ENCODE measurements at regions not wholly inside any gene's neighbourhood (a gene's known extent, or its start where the extent isn't known, plus 50 kb on each side); places are given as distances from the start of the nearest gene placed in this dataset.

DNA sequence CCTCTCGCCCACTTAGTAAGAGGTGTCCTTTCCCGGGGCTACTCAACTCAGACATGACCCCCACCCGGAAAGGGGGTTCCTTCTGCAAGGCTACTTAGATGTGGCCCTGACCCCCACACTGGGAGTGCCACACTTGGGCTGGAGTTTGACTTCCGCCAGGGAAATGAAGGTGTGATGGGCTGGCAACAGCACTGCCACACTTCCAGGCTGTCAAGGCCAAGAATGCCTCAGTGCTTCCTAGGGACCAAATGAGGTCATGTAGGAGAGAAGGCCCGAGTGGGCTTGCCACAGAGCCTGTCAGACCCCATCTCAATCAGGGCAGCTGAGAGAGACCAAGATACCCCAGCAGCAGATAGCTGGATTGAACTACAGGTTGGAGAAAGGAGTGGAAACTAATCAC is 55.5 kb downstream of the DRD1 start:
- DNase-seq: no peak

DNA sequence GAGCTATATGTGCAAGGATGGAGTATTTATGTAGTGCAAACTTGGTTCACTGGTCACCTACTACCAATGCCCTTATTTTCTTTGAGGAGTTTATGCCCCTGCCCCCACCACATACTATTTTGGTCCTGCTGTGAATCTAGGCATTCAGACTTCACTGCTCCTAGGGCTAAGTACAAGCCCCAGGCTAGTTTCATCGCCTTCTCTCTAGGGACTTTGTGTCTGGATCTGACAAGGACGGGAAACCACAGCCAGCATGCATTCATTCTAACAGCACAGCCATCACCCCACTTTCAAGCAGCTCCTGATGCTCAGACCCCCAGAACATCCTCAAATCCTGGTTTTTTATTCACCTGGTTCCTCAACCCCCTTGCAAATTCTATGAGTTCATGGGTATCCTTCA is 56.8 kb downstream of the DRD1 start:
- no peak for DNase-seq

DNA sequence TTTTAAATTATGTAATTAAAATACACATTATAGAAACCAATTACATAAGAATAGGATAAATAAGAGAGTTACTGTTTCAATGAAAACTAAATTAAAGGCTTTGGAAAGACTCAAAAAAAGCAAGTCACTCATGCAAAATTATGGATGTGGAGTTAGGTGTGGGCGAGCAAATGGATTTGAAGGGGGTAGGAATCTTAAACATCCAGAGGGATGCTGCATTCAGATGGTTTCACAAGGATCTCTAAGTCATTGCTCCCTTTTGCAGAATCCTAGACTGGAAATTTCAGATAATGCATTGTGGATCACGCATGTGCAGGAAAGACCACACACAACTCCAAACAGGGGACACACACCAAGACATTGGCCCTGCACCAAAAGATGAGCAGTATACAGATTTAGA is 57.5 kb downstream of the DRD1 start:
- DNase-seq: no peak

DNA sequence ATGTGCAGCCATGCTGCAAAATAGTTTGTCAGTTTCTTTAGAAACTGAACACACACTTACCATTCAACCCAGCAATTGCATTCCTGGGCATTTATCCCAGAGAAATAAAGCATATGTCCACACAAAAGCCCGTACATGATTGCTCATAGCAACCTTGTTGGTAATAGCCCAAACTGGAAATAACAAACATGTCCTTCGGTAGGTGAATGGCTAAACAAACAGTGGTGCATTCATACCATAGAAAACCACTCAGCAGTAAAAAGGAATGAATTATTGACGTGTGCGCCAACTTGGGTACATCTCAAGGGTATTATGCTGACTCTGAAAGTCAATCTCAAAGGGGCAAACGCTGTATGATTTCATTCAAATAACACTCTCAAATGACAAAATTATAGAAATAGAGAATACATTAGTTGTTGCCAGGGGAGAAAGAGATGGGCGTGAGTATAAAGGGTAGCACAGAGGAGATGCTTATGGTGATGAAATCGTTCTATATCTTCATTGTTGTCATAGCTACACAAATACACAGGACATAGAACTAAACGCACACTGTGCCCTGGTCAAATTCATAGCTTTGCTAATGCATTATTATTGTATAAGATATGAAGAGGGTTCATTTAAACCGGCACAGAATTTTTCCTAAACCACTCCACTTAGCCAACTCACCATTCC is 58.2 kb downstream of the DRD1 start:
- no peak for DNase-seq

DNA sequence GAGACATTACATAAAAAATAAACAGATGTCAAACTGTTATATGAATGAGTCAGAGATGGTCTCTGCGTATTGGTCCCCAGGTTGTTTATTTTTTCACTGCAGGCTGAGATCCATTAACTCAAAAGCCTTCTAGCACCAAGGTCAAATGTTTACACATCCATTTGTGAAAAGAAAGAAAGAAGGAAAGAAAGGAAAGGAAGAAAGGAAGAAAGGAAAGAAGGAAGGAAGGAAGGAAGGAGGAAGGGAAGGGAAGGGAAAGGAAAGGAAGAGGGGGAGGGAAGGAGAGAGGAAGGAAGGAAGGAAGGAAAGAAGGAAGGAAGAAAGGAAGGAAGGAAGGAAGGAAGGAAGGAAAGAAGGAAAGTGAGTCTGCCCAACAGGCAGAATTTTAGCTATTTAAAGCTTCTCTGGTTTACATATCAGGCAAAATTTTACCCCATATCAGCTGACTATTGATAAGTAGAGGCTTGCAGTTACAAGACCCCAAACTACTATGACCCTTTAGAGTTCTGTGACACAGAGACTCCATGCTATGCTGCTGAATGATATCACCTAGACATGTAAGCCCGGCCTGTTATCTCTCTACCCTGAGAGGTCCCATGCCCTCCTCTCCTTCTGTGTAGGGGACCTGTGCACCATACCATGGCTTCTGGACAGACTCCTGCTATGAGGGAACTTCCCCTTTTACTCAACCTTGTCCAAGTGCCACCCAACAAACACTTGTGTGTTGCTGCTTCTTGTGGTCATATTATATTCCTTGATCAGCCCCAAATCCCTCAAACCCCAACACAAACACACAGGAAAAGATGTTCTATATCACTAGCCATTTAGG is 59.0 kb downstream of the DRD1 start:
- DNase-seq: no peak

DNA sequence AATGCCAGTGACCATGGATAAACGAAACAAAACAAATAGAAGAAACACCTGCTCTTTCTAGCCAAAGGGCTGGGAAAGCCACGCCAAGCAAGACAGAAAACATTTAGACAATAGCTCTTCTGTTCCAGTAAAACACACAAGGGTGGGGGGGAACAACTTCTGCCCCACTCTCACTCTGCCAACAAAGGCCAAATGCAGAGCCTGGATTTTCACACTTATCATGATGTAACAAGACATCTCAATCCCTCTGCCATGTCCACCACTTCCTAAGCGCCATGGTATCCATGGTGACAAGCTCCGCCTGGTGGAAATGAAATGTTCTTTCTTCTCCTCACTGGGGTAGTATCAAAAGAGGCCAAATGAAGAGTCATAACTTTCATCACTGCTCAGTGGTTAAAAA is 60.6 kb downstream of the DRD1 start:
- no peak for DNase-seq

DNA sequence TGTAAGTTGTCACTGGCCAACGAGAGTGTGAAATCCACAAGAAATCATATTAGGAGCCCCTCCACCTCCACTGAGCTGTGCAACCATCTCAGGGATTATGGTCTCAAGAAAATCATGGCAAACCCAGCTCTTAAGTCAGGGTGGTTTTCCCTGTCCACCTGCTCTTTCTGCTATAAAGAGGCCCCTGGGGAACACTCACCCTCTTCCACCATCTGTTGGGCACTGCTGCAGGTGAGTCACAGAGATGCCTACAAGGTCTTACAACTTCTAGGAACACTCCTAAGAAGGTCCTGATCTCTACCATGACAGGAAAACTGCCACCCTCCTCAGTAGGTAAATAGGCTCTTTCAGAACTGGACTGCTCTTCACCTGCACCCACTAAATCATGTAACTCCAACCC is 61.8 kb downstream of the DRD1 start:
- no peak for DNase-seq

DNA sequence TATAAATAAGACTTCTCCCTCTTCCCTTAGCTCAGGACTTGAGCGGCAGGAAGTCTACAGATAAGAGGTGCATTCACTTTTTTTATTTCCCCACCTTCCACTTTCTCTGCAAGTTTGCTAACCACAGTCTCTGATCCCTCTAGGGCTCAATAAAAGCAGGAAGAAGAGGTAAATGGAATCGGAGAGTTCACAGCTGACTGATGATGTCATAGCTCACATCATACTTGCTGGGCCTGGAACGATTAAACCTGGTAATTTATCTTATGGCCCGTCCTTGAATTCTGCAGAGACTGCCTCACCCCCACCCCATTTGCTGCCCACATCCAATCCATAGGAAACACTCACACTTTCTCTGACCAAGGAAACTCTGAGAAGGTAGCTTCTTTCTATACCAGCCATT is 62.9 kb downstream of the DRD1 start:
- no peak for DNase-seq

DNA sequence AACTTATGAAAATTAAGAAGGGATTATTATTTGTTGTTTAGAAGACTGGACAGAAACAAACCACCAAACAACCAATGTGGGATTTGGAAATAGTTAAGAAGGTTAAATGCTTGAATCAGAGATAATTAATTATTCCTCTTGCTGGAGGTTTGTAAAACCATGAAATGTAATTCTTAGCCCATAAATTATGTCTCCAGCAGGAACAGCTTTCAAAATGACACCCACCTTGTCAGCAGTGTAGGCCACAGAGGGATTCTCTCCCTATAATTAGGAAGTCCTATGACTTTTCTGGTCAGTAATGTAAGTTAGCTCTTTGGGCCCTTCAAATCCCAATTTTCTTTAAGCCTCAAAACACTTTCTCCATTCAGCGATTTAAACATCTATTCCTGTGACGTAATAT is 63.3 kb downstream of the DRD1 start:
- DNase-seq: no peak

DNA sequence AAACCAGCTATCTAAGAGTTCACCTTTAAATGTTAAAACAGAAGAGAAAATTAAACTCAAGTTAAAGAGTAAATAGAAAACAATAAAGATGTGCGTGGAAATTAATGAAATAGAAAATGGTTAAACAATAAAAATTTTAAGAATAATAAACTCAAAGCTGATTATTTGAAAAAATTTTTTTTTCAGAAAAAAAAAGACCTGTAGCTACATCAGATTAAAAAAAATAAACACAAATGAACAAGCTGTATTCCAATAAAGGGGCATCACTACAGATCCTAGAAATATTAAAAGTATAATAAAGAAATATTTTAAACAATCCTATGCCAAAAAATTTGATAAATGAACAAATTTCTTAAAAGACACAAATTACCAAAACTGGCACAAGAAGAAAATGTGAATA is 64.1 kb downstream of the DRD1 start:
- DNase-seq: no peak

DNA sequence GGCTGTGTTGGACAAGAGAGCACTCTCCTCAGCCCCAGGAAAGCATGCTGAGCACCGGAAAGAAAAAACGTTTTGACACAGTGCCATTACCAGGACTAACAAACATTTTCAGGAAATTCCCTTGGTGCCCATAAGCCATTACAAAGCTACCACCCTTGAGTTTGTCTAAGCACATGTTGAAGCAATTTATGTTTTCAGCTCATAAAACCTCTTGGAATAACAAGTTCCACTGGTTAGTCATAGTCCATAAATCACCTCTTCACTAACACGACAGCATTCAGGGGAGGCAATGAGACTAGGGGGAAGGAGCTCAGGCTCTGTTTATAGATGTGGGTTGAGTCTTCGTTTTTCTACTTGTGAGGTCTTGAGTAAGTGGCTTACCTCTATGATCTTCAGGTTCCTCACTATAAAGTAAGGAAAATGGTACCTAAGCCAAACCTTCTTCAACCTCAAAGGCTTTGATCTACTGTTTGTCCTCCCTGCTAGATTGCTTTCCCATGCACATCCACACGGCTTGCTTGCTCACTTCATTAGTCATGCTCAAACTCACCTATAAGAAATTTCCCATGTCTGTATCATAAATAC is 65.4 kb downstream of the DRD1 start:
- DNase-seq: no peak

DNA sequence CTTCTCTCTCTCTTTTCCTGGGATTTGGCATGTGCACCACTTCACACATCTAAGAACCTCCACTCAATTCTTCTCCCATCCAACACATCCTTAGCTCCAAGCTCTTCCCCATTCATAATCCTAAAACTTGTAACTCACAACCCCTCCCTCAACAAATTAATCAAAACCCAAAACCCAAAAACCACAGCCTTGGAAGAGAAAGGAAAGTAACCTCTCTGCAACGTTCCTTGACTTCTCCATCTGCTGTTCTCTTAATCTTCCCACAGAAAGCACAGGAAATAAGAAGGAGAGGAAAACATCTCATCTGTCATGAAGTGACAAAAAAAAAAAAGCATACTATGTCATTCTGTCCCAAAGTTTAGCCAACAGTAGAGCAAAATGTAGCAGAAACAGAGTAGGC is 66.2 kb downstream of the DRD1 start:
- DNase-seq: no peak

DNA sequence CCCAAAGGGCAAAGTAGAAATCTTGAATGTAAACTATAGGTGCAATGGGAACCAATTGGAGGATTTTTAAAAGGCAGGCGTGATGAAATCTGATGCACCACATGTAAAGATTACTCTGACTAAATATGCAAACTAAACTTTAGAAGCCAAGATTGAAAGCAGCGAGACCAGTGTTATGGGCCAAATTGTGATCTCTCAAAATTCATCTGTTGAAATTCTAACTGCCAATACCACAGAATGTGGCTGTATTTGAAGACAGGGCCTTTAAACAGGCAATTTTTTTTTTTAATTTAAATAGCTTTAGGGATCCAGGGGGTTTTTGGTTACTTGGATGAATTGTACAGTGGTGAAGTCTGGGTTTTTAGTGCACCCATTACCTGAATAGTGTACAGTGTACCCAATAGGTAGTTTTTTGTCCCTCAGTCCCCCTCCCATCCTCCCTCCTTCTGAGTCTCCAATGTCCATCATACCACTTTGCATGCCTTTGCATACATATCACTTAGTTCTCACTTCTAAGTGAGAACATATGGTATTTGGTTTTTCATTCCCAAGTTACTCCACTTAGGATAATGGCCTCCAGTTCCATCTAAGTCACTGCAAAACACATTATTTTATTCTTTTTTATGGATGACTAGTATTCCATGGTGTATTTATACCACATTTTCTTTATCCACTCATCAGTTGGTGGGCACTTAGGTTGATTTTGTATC is 69.7 kb downstream of the DRD1 start:
- DNase-seq: no peak

DNA sequence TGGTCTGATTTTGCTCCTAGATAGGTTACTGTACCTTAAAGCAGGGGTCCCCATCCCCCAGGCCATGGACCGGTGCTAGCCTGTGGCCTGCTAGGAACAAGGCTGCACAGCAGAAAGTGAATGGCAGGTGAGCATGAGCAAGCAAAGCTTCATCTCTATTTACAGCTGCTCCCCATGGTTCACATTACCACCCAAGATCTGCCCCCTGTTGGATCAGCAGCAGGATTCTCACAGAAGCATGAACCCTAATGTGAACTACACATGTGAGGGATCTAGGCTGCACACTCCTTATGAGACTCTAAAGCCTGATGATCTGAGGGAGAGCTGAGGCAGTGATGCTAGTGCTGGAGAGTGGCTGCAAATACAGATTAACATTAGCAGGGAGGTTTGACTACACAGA is 78.1 kb downstream of the DRD1 start:
- DNase-seq: no peak

DNA sequence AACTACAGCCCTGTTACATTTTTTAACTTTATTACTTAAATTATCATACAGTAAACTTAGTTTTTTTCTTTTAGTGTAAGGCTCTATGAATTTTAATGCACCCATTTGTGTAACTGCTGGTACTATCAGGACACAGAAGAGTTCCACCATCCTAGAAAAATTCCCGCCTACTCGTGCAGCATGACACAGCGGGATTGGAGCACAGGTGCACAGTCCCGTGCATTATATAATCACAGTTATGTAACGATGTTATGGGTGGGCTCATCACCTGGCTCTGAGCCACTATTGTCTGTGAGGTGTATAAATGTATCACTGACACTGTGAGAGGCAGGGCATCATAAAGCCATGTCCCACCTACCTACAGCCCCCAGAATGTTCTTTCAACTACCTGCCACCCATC is 80.7 kb downstream of the DRD1 start:
- DNase-seq: no peak

DNA sequence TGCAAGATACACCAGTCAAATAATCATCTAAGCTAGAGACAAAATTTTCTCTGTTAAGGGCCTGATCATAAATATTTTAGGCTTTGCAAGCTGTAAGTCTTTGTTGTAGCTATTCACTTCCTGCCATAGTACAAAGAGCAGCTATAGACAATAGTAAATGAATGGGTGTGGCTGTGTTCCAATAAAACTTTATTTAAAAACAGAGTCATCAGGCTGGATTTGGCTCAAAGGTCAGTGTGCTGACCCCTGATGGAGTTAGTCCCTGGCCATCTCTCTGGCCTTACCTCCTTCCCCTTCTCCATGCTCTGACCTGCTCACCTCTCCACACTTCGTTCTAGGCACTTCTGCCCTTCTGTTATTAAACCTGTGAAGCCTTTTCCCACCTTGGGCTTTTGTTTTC is 86.0 kb downstream of the DRD1 start:
- no peak for DNase-seq

DNA sequence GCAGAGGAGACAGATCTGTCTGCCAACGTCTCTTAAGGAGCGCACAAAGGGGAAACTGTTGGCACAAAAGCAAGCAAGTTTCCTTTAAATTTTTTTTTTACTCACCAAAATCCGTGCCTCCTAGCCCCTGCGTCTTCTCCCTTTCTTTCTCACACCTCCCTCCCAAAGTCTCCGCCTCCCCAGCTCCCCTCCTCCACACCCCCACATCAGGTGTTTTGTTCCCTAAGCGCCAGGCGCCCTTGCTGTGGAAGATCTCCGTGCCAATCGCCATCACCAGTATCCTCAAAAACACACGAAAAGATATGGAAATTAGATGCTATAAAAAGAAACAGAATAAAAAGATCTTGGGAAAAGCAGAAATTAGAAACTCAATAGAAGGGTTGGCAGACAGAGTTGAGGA is 87.6 kb downstream of the DRD1 start:
- no peak for DNase-seq

DNA sequence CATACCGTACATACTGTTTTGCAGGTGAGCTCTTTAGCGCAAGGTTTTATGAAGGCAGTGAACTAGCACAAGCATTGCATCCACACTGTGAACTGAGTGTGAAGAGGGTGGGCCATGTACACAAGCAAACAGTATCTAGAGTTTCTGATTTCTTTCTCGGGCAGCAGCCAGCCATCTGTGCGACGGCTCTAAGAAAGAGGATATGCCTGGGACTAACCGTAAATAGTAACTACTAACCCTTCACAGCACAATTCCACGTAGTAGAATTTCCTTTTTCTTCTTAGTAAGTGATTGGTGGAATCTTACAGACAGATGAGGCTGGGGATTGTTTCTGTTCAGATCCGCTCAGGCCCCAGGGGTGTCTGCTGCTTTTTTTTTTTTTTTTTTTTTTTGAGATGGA is 89.0 kb downstream of the DRD1 start:
- no peak for DNase-seq

DNA sequence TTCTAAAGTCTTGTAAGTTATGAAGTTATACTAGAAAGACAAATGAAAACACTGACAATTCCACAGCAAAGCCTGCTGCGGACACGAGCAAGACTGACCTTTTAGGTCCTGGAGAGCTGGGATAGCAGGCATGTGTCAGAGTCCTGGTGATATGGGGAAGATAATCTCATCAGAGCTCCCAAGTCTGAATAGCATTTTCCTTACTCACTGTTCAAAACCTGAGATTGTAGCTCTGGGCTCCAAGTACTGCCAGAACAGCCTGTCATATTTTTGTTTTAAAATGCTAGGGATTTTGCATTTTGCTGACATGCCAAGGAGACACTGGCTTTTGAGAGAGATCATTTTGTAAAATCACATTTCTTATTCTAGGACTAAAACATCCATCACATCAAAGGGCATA is 90.1 kb downstream of the DRD1 start:
- no peak for DNase-seq

DNA sequence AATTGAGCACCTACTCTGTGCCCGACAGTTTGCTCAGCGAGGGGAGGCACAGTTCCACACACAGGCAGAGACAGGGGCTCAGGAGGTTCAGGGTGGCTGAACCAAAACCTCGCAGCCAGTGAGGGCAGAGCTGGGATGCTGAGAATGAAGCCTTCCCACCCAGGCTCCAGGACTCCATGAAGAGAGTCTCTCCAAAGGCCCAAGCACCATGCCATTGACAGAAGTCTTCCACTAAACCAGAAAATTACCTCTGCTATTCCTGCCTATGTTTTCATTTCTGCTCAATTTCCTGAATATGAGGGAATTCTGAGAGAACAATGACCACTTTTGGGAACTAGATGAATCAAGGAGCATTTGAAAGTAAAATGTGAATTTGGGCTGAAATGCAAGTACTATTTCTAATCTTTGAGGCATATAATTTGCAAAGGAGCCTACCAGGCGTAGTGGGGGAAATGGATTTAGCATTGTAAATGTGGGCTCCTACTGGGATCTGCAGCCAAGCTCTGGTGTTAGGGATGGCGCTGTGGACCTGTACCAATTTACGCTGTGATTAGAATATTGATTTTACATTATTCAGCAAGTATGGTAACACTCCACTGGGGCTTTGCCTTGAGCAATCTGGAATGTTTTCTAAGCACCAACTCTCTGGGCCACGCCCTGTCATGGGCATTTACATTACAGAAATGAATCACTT is 91.9 kb downstream of the DRD1 start:
- no peak for DNase-seq

DNA sequence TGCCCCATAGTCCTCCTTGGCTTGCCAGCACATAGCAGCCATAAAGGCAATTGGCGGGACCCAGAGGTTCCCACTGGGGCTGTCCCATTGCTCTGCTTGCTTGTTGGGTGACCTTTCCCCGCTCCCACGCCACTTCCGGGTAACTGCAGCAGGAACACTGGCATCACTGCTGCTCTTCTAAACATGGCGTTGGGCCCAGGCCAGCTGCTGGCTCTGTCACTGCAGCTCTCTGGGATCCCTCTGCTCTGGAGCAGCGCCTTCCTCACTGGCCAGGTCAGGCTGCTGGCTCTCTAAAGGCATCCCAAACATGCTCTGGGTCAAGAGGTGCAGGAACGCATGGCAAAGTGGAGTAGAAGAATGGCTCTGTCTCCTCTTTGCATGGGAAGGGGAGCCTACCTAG is 92.9 kb downstream of the DRD1 start:
- no peak for DNase-seq

DNA sequence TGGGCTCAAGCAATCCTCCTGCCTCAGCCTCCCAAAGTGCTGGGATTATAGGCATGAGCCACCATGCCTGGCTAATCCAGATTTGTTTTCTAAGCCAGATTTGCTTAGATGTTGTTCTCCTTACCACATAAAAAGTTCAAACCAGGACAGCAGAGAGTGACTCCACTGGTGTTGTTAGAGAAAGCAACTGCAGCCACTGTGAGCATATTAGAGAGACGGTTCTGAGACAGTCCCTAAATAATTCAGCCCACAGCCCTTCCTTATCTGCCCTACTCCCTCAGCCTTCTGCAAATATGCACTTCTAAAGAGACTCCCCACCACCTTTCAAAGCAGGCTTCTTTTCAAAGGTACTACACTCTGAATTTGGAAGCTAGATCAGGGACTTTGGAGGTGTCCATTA is 96.1 kb downstream of the DRD1 start:
- DNase-seq: no peak

DNA sequence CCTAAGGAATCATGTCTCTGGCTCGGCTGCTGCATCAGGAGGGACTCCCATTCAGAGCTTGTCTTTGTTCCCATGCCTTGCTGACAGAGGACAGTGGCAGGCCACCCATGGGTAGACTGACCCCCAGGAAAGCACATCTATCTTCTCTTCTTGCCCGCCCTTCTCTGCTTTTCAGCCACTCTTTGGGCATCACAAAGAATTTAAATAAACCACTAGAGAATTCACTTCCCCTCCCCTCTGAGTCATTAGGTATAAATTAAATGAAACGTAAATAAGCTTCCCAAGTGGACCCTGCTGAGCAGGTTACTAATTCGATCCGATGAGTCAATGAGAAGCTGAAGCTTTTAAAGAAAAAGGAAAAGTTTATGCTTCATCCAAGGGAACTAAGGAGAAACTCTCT is 97.0 kb downstream of the DRD1 start:
- no peak for DNase-seq
